SK-N-MC (cell line): ENCODE measurements at regions not wholly inside any gene's neighbourhood (a gene's known extent, or its start where the extent isn't known, plus 50 kb on each side); places are given as distances from the start of the nearest gene placed in this dataset.
"Not testable (repeated sequence)": the region's sequence is repeated elsewhere in the genome, so short reads cannot be mapped to it uniquely, and the experiment has no call there.

Source experiments
- EZH2 ChIP-seq: fragments of 200-600 bp; sonication (generic); IDR thresholded peaks from one replicate; pipeline ENCODE4 v1.6.1; 2017; ENCODE audit warnings: antibody characterized with exemption
- POLR2AphosphoS5 ChIP-seq: IDR thresholded peaks from 2 replicates; pipeline ENCODE4 v1.6.1; 2012; ENCODE audit warnings: mild to moderate bottlenecking, low read depth, low read length, borderline replicate concordance

- TF ChIP-seq POLR2AphosphoS5, EZH2: not testable (repeated sequence)
Measured at GRCh38 chr20:12954254-12954653, 54.5 kb upstream of the SPTLC3 start.
